Body of pancreas (tissue), 4 donors: ENCODE measurements at regions not wholly inside any gene's neighbourhood (a gene's known extent, or its start where the extent isn't known, plus 50 kb on each side); places are given as distances from the start of the nearest gene placed in this dataset.

ENCODE experiments used
- CTCF ChIP-seq, 7 experiments: fragments of 450-650 bp in 4 of 7; fragments of 200-600 bp in 3 of 7; sonication (generic) in 3 of 7; IDR thresholded peaks; one replicate each; pipeline ENCODE4 v1.5.1; 2016 to 2019; ENCODE audit warnings: antibody characterized with exemption in 7 of 7
- POLR2A ChIP-seq, 3 donors: fragments of 450-650 bp; IDR thresholded peaks; one replicate each; pipeline ENCODE4 v1.6.1; 2016; ENCODE audit warnings: antibody characterized with exemption in 3 of 3, mild to moderate bottlenecking in 2 of 3

- TF ChIP-seq CTCF (IDR thresholded peaks at IDR 0.05) (no peak), POLR2A (IDR thresholded peaks at IDR 0.05) (no peak)
These were observed 66.0 kb upstream of the VIPR2 start for GRCh38 chr7:159210581-159211235.
